ENCODE measurements at regions not wholly inside any gene's neighbourhood (a gene's known extent, or its start where the extent isn't known, plus 50 kb on each side); places are given as distances from the start of the nearest gene placed in this dataset.

DNA sequence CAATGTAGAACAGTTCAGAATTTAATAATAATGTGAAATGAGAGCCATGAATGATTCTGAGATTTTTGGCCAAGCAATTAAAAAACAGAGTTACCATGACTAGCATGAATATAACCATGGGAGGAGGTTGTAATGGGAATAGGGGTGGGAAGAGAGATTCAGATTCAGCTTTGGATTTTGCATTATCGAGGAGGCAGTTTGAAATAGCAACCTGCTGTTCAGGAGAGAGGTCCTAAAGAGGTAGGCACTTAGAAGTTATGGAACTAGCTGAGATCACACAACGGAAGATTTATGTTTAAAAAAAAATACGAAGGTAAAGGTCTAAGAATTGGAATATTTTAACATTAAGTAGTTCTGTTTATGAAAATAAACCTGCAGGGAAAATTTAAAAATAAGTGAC lies 124.4 kb upstream of the TECRL start:
- TF ChIP-seq POLR2A (IDR thresholded peaks at IDR 0.05), result no peak
- no peaks in the 10 kb centered on the region for H3K27me3 ChIP-seq
- intact Hi-C loops (cut with DNase I), result no loop called here
- 76 to 88% methylated on average over 3 of the region's 3 CpGs for WGBS, 2 donors
- H3K27ac ChIP-seq, result no peak overlapping the region
- no peaks in the 10 kb centered on the region for H3K36me3 ChIP-seq
- DNase-seq, result no peak
- no peaks in the 10 kb centered on the region for H3K9me3 ChIP-seq
- no peaks in the 10 kb centered on the region for H3K4me1 ChIP-seq
- no peak overlapping the region for H3K4me3 ChIP-seq

DNA sequence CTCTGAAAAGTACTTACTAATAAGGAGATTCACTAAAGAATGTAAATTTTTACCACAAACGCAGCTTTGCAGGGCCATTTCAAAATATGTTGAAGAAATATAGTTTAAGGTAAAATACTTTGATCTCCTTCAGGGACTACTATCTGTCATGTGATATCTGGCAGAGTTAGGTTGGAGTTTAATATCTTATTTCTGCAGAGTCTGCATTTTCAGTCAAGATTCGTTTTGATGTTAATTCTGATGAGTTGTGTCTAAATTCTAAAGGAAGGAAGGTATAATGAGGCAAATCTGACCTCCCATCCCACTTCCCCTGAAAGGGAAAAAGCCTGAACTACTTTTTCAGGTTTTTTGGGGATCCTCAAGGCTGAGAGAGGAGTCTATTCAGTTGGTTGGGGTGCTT lies 123.9 kb upstream of the TECRL start:
- H3K36me3 ChIP-seq, result no peaks in the 10 kb centered on the region
- intact Hi-C loops (cut with DNase I), result no loop called here
- WGBS, 2 donors, result 51 to 64% methylated on average over 2 of the region's 2 CpGs
- no peak overlapping the region for H3K27ac ChIP-seq
- no peak for DNase-seq
- no peaks in the 10 kb centered on the region for H3K9me3 ChIP-seq
- no peak for TF ChIP-seq EP300 (IDR thresholded peaks at IDR 0.05)
- TF ChIP-seq POLR2AphosphoS5 (IDR thresholded peaks at IDR 0.05), result no peak
- TF ChIP-seq POLR2A (IDR thresholded peaks at IDR 0.05), result no peak
- TF ChIP-seq, protein P1, sequence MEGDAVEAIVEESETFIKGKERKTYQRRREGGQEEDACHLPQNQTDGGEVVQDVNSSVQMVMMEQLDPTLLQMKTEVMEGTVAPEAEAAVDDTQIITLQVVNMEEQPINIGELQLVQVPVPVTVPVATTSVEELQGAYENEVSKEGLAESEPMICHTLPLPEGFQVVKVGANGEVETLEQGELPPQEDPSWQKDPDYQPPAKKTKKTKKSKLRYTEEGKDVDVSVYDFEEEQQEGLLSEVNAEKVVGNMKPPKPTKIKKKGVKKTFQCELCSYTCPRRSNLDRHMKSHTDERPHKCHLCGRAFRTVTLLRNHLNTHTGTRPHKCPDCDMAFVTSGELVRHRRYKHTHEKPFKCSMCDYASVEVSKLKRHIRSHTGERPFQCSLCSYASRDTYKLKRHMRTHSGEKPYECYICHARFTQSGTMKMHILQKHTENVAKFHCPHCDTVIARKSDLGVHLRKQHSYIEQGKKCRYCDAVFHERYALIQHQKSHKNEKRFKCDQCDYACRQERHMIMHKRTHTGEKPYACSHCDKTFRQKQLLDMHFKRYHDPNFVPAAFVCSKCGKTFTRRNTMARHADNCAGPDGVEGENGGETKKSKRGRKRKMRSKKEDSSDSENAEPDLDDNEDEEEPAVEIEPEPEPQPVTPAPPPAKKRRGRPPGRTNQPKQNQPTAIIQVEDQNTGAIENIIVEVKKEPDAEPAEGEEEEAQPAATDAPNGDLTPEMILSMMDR (IDR thresholded peaks at IDR 0.05), result no peak
- H3K4me3 ChIP-seq, result no peak overlapping the region
- no peaks in the 10 kb centered on the region for H3K4me1 ChIP-seq
- no peaks in the 10 kb centered on the region for H3K27me3 ChIP-seq

DNA sequence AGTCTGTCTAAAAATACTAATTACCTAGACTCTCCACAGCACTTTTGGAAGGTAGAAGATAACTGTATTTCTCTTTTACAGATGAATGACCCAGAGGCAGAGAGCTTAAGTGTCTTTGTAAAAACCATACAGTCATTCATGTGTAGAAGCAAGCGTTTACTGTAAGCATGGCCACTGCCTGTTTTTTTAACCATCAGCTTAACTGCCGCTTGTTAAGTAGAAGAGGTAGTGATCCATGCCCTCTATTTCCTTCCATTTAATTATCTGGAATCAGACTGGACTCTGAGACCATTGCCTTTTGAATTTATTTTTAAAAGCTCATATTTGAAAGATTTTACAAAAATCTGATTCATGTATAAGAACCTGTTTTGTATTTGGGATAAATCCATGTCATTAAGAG lies 111.2 kb upstream of the TECRL start:
- Histone ChIP-seq H3K27ac (no peak overlapping the region), H3K36me3 (no peaks in the 10 kb centered on the region), H3K4me1 (no peaks in the 10 kb centered on the region), H3K9me3 (no peaks in the 10 kb centered on the region), H3K4me3 (no peak overlapping the region), H3K27me3 (no peaks in the 10 kb centered on the region)
- intact Hi-C loops (cut with DNase I), result no loop called here
- TF ChIP-seq POLR2A (IDR thresholded peaks at IDR 0.05) (no peak), POLR2AphosphoS5 (IDR thresholded peaks at IDR 0.05) (no peak), EP300 (IDR thresholded peaks at IDR 0.05) (no peak)
- TF ChIP-seq, protein P1 (IDR thresholded peaks at IDR 0.05), result no peak
- 56 to 60% methylated on average over 2 of the region's 2 CpGs for WGBS, 2 donors
- DNase-seq, result no peak

DNA sequence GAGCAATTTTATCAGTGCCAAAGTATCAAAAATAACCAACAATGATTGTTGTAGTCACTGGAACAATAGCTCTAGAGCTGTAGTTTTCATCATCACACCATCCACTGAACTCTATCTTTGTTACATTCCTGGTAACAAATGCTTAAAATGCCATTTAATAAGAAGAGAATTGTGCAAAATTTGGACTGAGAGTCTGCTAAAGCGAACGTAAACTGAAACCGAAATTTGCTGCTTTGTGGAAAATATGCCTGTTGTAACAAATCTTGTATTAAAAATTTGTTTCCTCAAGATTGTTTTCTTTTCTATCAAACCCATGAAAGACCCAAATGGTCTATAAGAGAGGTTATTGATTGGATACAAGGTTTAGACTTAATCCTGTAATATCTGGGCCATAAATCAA lies 109.3 kb upstream of the TECRL start:
- no peaks in the 10 kb centered on the region for H3K4me1 ChIP-seq
- no peak for TF ChIP-seq POLR2AphosphoS5 (IDR thresholded peaks at IDR 0.05)
- no peak for TF ChIP-seq POLR2A (IDR thresholded peaks at IDR 0.05)
- TF ChIP-seq, protein P1 (IDR thresholded peaks at IDR 0.05), result no peak
- no peak for TF ChIP-seq EP300 (IDR thresholded peaks at IDR 0.05)
- H3K27ac ChIP-seq, result no peak overlapping the region
- intact Hi-C loops (cut with DNase I), result no loop called here
- no peak for DNase-seq
- 93% methylated on average over 3 of the region's 3 CpGs for WGBS, 2 donors
- no peak overlapping the region for H3K4me3 ChIP-seq
- H3K9me3 ChIP-seq, result no peaks in the 10 kb centered on the region
- no peaks in the 10 kb centered on the region for H3K27me3 ChIP-seq
- no peaks in the 10 kb centered on the region for H3K36me3 ChIP-seq

DNA sequence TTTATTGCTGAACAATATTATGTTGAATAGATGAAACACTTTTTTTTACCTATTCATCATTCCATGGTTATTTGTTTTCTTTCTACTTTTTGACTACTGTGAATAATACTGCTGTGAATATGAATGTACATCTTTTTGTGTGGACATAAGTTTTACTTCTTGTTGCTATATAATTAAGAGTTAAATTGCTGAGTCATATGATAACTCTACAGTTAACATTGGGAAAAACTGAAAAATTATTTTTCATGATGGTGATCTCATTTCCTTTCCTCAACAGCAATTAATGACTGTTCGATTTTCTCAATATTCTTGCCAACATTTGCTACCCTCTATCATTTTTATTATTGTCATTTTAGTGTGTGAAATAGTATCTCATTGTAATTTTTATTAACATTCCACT lies 106.9 kb upstream of the TECRL start:
- H3K4me3 ChIP-seq, result no peak overlapping the region
- no peak overlapping the region for H3K27ac ChIP-seq
- no peak for DNase-seq
- H3K36me3 ChIP-seq, result no peaks in the 10 kb centered on the region
- H3K27me3 ChIP-seq, result no peaks in the 10 kb centered on the region
- 65 to 78% methylated on average over 1 of the region's 1 CpG for WGBS, 2 donors
- no peaks in the 10 kb centered on the region for H3K9me3 ChIP-seq
- intact Hi-C loops (cut with DNase I), result no loop called here
- no peak for TF ChIP-seq POLR2A (IDR thresholded peaks at IDR 0.05)
- no peaks in the 10 kb centered on the region for H3K4me1 ChIP-seq

DNA sequence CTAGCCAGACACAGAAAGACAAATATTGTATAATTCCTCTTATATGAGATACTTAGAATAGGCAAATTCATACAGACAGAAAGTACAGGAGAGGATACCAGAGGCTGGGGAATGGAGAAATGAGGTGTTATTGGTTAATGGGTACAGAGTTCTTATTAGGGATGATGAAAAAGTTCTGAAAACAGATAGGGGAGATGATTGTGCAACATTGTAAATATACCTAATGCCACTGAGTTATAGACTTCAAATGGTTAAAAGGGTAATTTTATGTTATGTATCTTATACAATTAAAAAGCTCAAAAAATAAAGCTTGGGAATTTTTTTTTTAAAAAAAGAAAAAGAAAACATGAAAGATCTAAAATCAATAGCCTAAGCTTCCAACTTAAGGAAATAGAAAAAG lies 98.8 kb upstream of the TECRL start:
- Histone ChIP-seq H3K27ac (no peak overlapping the region), H3K27me3 (no peaks in the 10 kb centered on the region), H3K4me1 (no peaks in the 10 kb centered on the region), H3K4me3 (no peak overlapping the region), H3K36me3 (no peaks in the 10 kb centered on the region), H3K9me3 (peaks cover 0 to 2% (median 0%) of the 10 kb centered on the region in 4 donors)
- TF ChIP-seq, protein P1 (IDR thresholded peaks at IDR 0.05), result no peak
- no peak for TF ChIP-seq POLR2AphosphoS5 (IDR thresholded peaks at IDR 0.05)
- no peak for TF ChIP-seq POLR2A (IDR thresholded peaks at IDR 0.05)
- no peak for TF ChIP-seq EP300 (IDR thresholded peaks at IDR 0.05)
- intact Hi-C loops (cut with DNase I), result no loop called here
- no peak for DNase-seq
